ENCODE measurements at regions not wholly inside any gene's neighbourhood (a gene's known extent, or its start where the extent isn't known, plus 50 kb on each side); places are given as distances from the start of the nearest gene placed in this dataset.

- DNase-seq: peak; percentile 41 to 58
Measured at GRCh38 chr4:44927399-44928380, 201.3 kb upstream of the GNPDA2 start.

DNA sequence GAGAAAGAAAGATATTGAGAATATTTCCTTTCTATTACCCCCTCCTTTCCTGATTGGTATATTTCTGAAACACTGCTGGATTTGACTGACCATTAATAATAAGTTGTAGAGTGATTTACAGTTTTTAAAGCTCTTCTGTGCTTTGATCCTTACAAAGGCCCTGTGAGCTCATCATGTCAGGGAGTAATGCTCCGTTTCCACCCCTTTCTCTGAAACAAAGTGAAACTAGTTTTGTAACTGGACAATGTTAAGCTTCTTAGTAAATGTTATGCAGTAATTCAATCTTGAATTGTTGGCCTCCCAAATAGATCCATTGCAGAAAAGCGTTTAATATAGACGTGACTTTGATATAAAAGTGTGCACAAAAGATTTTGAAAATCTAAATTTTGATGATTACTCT lies 190.1 kb upstream of the GNPDA2 start:
- DNase-seq: no peak

DNA sequence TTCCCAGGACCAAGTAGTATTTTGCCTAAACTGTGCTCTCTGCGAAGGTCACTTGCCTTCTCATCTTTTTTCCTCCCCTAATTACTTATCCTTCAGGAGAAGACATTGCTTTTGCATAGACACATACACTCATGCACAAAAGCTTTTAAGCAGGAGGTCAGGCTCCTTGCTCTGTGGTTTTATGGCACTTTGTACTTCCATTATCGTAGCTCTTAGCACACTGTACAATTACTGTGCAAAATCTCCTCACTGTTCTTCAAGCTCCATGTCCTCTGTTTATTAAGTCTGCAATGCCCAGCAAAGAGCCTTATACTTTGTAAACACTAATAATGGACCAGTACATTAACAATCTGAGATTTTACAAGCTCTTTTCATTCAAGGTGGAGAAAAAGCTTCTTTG lies 188.4 kb upstream of the GNPDA2 start:
- DNase-seq: no peak

- DNase-seq: no peak
Measured at GRCh38 chr4:44914223-44914622, 187.9 kb upstream of the GNPDA2 start.

GRCh38 chr4:44912980-44913379 lies 186.6 kb upstream of the GNPDA2 start:
- DNase-seq: no peak

GRCh38 chr4:44908565-44908964 lies 182.2 kb upstream of the GNPDA2 start:
- no peak for DNase-seq

GRCh38 chr4:44872246-44872645 lies 145.9 kb upstream of the GNPDA2 start:
- peak; percentile 18 to 88 for DNase-seq

GRCh38 chr4:44871133-44871532 lies 144.8 kb upstream of the GNPDA2 start:
- DNase-seq: no peak

- DNase-seq: no peak
Measured at GRCh38 chr4:44869985-44870384, 143.6 kb upstream of the GNPDA2 start.

GRCh38 chr4:44869222-44869882 lies 143.0 kb upstream of the GNPDA2 start:
- DNase-seq: peak in 1 of 2 experiments; percentile 26

DNA sequence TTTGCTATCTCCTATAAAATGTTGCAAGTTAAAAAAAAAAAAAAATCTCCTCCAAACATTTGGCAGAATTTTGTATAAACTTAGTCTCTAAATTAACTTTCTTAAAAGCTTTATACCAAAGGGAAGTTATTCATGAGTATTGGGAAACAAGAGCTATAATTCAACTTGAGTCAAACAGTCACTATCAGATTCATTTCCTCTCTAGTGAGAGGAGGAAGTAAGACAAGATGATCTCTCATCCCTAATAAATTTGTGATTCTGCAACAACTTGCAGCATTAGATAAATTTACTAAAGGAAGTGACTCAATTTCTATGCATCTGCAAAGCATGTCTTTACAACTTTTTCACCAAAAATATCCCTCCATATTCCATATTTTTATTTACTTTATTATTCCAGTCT lies 135.4 kb upstream of the GNPDA2 start:
- DNase-seq: no peak

DNA sequence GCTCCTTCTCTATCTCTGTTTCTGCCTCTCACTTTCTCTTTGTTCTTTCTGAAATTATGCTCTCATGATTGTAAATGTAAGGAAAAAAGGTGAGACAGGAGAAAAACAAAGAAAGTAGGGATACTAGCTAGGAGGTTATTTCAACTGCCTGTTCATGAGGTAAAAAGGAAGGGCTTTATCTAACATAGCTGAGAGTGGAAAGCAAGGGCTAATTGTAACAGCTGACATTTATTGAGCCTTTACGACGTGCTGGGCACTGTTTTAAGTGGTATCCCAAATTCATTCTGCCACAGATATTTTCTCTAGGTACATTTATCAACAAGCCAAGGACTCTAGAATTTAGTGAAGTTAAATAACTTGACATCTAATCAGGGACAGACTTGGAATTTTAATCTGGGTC lies 133.1 kb upstream of the GNPDA2 start:
- DNase-seq: no peak

GRCh38 chr4:44848466-44848865 lies 122.1 kb upstream of the GNPDA2 start:
- peak; percentile 15 to 81 for DNase-seq

- no peak for DNase-seq
Measured at GRCh38 chr4:44845993-44846392, 119.6 kb upstream of the GNPDA2 start.

DNA sequence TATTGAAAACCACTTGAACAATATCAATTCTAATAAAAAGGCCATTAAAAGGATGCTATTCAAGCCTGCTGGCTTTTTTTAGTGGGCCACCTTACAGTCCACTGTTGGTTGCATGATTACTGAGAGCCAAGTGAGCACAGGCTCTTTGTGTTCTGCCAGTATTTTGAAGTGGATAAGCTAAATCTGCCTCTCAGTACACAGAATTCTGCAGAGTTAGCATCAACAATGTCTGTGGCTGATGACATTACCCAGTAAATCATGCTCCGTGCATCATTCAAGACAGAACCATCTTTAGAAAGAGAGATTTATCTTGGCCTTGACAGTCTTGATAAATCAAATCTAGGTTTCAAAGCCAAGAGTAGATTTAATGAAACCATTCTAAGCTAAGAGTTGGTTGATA lies 119.0 kb upstream of the GNPDA2 start:
- DNase-seq: no peak

- no peak for DNase-seq
Measured at GRCh38 chr4:44842531-44842930, 116.2 kb upstream of the GNPDA2 start.

- no peak for DNase-seq
Measured at GRCh38 chr4:44817930-44818329, 91.6 kb upstream of the GNPDA2 start.

GRCh38 chr4:44806071-44806470 lies 79.7 kb upstream of the GNPDA2 start:
- no peak for DNase-seq

- DNase-seq: no peak
Measured at GRCh38 chr4:44804301-44804700, 77.9 kb upstream of the GNPDA2 start.

- DNase-seq: no peak
Measured at GRCh38 chr4:44801384-44801783, 75.0 kb upstream of the GNPDA2 start.

GRCh38 chr4:44791831-44792230 lies 65.5 kb upstream of the GNPDA2 start:
- DNase-seq: peak in 1 of 2 experiments; percentile 7

- no peak for DNase-seq
Measured at GRCh38 chr4:44777115-44777514, 50.8 kb upstream of the GNPDA2 start.

All from NCI-H524 (cell line).